GM18511 (cell line): ENCODE measurements at regions not wholly inside any gene's neighbourhood (a gene's known extent, or its start where the extent isn't known, plus 50 kb on each side); places are given as distances from the start of the nearest gene placed in this dataset.

Experiments used
- ATAC-seq: cut with Tn5 transposase; IDR thresholded peaks from one replicate; pipeline ENCODE4 v1.9.1; 2021; ENCODE audit warnings: mild to moderate bottlenecking, moderate library complexity; ENCODE audit not compliant: unreplicated experiment

- ATAC-seq, result no peak
Observed at GRCh38 chr13:44019651-44020050, 139.9 kb downstream of the LACC1 start.

GRCh38 chr13:44021422-44021821 lies 141.7 kb downstream of the LACC1 start:
- no peak for ATAC-seq

- no peak for ATAC-seq
Observed at GRCh38 chr13:44022196-44022595, 142.5 kb downstream of the LACC1 start.

- no peak for ATAC-seq
Observed at GRCh38 chr13:44024167-44024845, 144.6 kb downstream of the LACC1 start.

- no peak for ATAC-seq
Observed at GRCh38 chr13:44024846-44025195, 145.1 kb downstream of the LACC1 start.

- ATAC-seq, result no peak
Observed at GRCh38 chr13:44026194-44026593, 146.5 kb downstream of the LACC1 start.

- ATAC-seq, result no peak
Observed at GRCh38 chr13:44028734-44029133, 149.0 kb downstream of the LACC1 start.

GRCh38 chr13:44030615-44031014 lies 150.9 kb downstream of the LACC1 start:
- no peak for ATAC-seq

GRCh38 chr13:44031555-44031954 lies 151.9 kb downstream of the LACC1 start:
- ATAC-seq, result no peak

GRCh38 chr13:44032802-44033201 lies 153.1 kb downstream of the LACC1 start:
- no peak for ATAC-seq

GRCh38 chr13:44035400-44035799 lies 155.7 kb downstream of the LACC1 start:
- no peak for ATAC-seq

- ATAC-seq, result no peak
Observed at GRCh38 chr13:44040070-44040817, 160.5 kb downstream of the LACC1 start.

- ATAC-seq, result no peak
Observed at GRCh38 chr13:44040818-44041100, 161.1 kb downstream of the LACC1 start.

- ATAC-seq, result no peak
Observed at GRCh38 chr13:44044547-44045179, 165.0 kb downstream of the LACC1 start.

GRCh38 chr13:44045180-44045562 lies 165.5 kb downstream of the LACC1 start:
- ATAC-seq, result no peak

GRCh38 chr13:44046428-44046827 lies 166.7 kb downstream of the LACC1 start:
- no peak for ATAC-seq

- no peak for ATAC-seq
Observed at GRCh38 chr13:44048326-44048725, 168.6 kb downstream of the LACC1 start.

- ATAC-seq, result no peak
Observed at GRCh38 chr13:44049081-44049945, 169.6 kb downstream of the LACC1 start.

GRCh38 chr13:44050450-44051063 lies 170.9 kb downstream of the LACC1 start:
- ATAC-seq, result no peak

GRCh38 chr13:44051405-44051804 lies 171.7 kb downstream of the LACC1 start:
- ATAC-seq, result no peak
